HepG2 (cell line): ENCODE measurements at regions not wholly inside any gene's neighbourhood (a gene's known extent, or its start where the extent isn't known, plus 50 kb on each side); places are given as distances from the start of the nearest gene placed in this dataset.

Source experiments
- ATAC-seq: fragments of 200-7000 bp; cut with Tn5 transposase; 3 replicates; pipeline ENCODE4 v1.9.1; 2020; ENCODE audit warnings: mild to moderate bottlenecking, moderate library complexity
- BruUV-seq: library from RNA; stranded (reverse); fragments of 400-500 nt; replicated peaks from 2 replicates; lab custom pipeline; 2021; lab: Mats Ljungman, UMichigan
- CTCF ChIA-PET: fragments of 300-600 bp; formaldehyde crosslinking; extraction: SDS; loops from one replicate; lab custom pipeline; 2021; ENCODE audit warnings: low total read pairs, inconsistent platforms, low intra/inter-chr PET ratio; lab: Yijun Ruan, JAX
- POLR2A ChIA-PET: fragments of 350-600 bp; sonication (Branson Sonifier 250); formaldehyde crosslinking; loops from one replicate; lab custom pipeline; 2020; ENCODE audit warnings: antibody characterized with exemption, inconsistent platforms; lab: Yijun Ruan, JAX
- DNase-seq: peaks from one replicate; pipeline ENCODE4 v3.0.0-alpha.2; 2015; ENCODE audit warnings: low spot score
- FAIRE-seq: peaks from 3 replicates; lab custom pipeline; 2011; peaks lifted over from hg19 to GRCh38; lab: Jason Lieb, UNC
- H2AFZ ChIP-seq: one replicate; pipeline ENCODE4 v1.6.1; 2011; ENCODE audit warnings: low read length, inconsistent platforms
- H3K27ac ChIP-seq: fragments of 300-600 bp; 3 replicates; pipeline ENCODE4 v1.8.0; 2011; ENCODE audit warnings: mixed run types, mild to moderate bottlenecking, mixed read lengths, low read length, inconsistent platforms; ENCODE audit not compliant: insufficient read depth; ENCODE audit errors: extremely low read length
- H3K27me3 ChIP-seq, 2 experiments: fragments of 200-600 bp in 1 of 2; 2 replicates in 1 of 2; 3 replicates in 1 of 2; pipeline versions ENCODE4 v1.6.0 to v1.8.0; 2011; ENCODE audit warnings: low read length in 2 of 2, mild to moderate bottlenecking in 2 of 2, moderate library complexity in 2 of 2, inconsistent platforms in 1 of 2; ENCODE audit not compliant: insufficient read depth in 2 of 2, control insufficient read depth in 1 of 2
- H3K36me3 ChIP-seq, 2 experiments: fragments of 200-600 bp in 1 of 2; replicated peaks in 1 of 2; 2 replicates in 1 of 2; 3 replicates in 1 of 2; pipeline versions ENCODE4 v1.5.1 to v1.8.0; 2011; ENCODE audit warnings: low read length in 2 of 2, inconsistent platforms in 1 of 2; ENCODE audit not compliant: insufficient read depth in 2 of 2, control insufficient read depth in 1 of 2
- H3K4me1 ChIP-seq: 2 replicates; pipeline ENCODE4 v1.5.1; 2012; ENCODE audit warnings: low read length, inconsistent platforms; ENCODE audit not compliant: insufficient read depth
- H3K4me2 ChIP-seq: 2 replicates; pipeline ENCODE4 v1.6.0; 2011; ENCODE audit warnings: low read depth, low read length, inconsistent platforms
- H3K4me3 ChIP-seq, 3 experiments: fragments of 200-600 bp in 1 of 3; sonication (generic), shearing (Covaris generic) in 1 of 3; replicated peaks in 1 of 3; 2 replicates each; pipeline ENCODE4 v1.5.1; 2011 to 2016; ENCODE audit warnings: low read length in 3 of 3, inconsistent platforms in 2 of 3, low read depth in 2 of 3, mild to moderate bottlenecking in 2 of 3, control low read depth in 1 of 3, mixed read lengths in 1 of 3; ENCODE audit not compliant: insufficient read depth in 1 of 3
- H3K79me2 ChIP-seq: one replicate; pipeline ENCODE4 v1.6.1; 2011; ENCODE audit warnings: low read length, inconsistent platforms; ENCODE audit not compliant: insufficient read depth
- H3K9ac ChIP-seq: 2 replicates; pipeline ENCODE4 v1.6.0; 2011; ENCODE audit warnings: mild to moderate bottlenecking, low read depth, low read length, inconsistent platforms; ENCODE audit not compliant: insufficient read depth
- H3K9me3 ChIP-seq: 2 replicates; pipeline ENCODE4 v1.5.1; 2012; ENCODE audit warnings: mild to moderate bottlenecking, low read length
- H4K20me1 ChIP-seq: 2 replicates; pipeline ENCODE4 v1.6.0; 2011; ENCODE audit warnings: inconsistent platforms, mild to moderate bottlenecking, low read length, moderate library complexity; ENCODE audit not compliant: insufficient read depth
- AGO1 ChIP-seq: fragments of 200-400 bp; formaldehyde crosslinking; IDR thresholded peaks from 2 replicates; pipeline ENCODE4 v1.6.1; 2017; ENCODE audit warnings: mild to moderate bottlenecking, low read depth, low read length, moderate library complexity; ENCODE audit not compliant: poor library complexity, severe bottlenecking
- HOXA5 ChIP-seq: sonication (generic); formaldehyde crosslinking; IDR thresholded peaks from 2 replicates; pipeline ENCODE4 v1.4.0; 2020; ENCODE audit warnings: missing genetic modification reagents
- MXD4 ChIP-seq: IDR thresholded peaks from 2 replicates; pipeline ENCODE4 v1.6.1; 2016; ENCODE audit warnings: mild to moderate bottlenecking, missing biosample characterization, missing genetic modification reagents
- NFYC ChIP-seq: IDR thresholded peaks from 2 replicates; pipeline ENCODE4 v1.6.1; 2016; ENCODE audit warnings: missing genetic modification reagents, missing compliant biosample characterization
- ZBTB21 ChIP-seq: sonication (generic); formaldehyde crosslinking; IDR thresholded peaks from 2 replicates; pipeline ENCODE4 v1.4.0; 2020; ENCODE audit warnings: missing genetic modification reagents
- ZC3H13 ChIP-seq: sonication (generic); formaldehyde crosslinking; IDR thresholded peaks from 2 replicates; pipeline ENCODE4 v1.8.1; 2023; ENCODE audit warnings: mild to moderate bottlenecking, missing genetic modification reagents, moderate library complexity
- ZNF615 ChIP-seq: sonication (generic); formaldehyde crosslinking; IDR thresholded peaks from 2 replicates; pipeline ENCODE4 v1.5.0; 2020; ENCODE audit warnings: mild to moderate bottlenecking, missing genetic modification reagents, borderline replicate concordance
- ZNF670 ChIP-seq: sonication (generic); formaldehyde crosslinking; IDR thresholded peaks from 2 replicates; pipeline ENCODE4 v1.8.0; 2022; ENCODE audit warnings: mild to moderate bottlenecking, missing genetic modification reagents, borderline replicate concordance
- WGBS: methylation state at CpG from one replicate; pipeline ENCODE4 v1.1.6; 2017; ENCODE audit warnings: low lambda C conversion rate; 5-methylcytosine and 5-hydroxymethylcytosine counted together
- in situ Hi-C: cut with HindIII; loops from 2 replicates; pipeline ENCODE4 v1.10.0; 2017; ENCODE audit warnings: low pct_unique_long_range_greater_than_20kb; ENCODE audit not compliant: extremely low pct_ligation_motif_present
- intact Hi-C: fragments of 100-400 bp; cut with micrococcal nuclease; formaldehyde crosslinking; loops from one replicate; pipeline ENCODE4 v1.10.0; 2022; ENCODE audit not compliant: unreplicated experiment
- TF ChIP-seq, protein P1 (sequence below): sonication (generic); formaldehyde crosslinking; IDR thresholded peaks from 2 replicates; pipeline ENCODE4 v1.4.0; 2020; ENCODE audit warnings: missing genetic modification reagents, borderline replicate concordance
- TF ChIP-seq, protein P2 (sequence below): sonication (generic); IDR thresholded peaks from 2 replicates; pipeline ENCODE4 v1.6.1; 2016; ENCODE audit warnings: low read depth, borderline replicate concordance
- TF ChIP-seq, protein P3 (sequence below): sonication (generic); formaldehyde crosslinking; IDR thresholded peaks from 2 replicates; pipeline ENCODE4 v1.8.0; 2022; ENCODE audit warnings: mild to moderate bottlenecking, missing genetic modification reagents, borderline replicate concordance
- TF ChIP-seq, protein P4 (sequence below): sonication (generic); formaldehyde crosslinking; IDR thresholded peaks from 2 replicates; pipeline ENCODE4 v1.5.0; 2020; ENCODE audit warnings: missing genetic modification reagents
- TF ChIP-seq, protein P5 (sequence below), 2 experiments: IDR thresholded peaks; 2 replicates each; pipeline ENCODE4 v1.6.1; 2011 to 2012; ENCODE audit warnings: low read length in 2 of 2, borderline replicate concordance in 1 of 2, low read depth in 1 of 2, mild to moderate bottlenecking in 1 of 2, moderate library complexity in 1 of 2

DNA sequence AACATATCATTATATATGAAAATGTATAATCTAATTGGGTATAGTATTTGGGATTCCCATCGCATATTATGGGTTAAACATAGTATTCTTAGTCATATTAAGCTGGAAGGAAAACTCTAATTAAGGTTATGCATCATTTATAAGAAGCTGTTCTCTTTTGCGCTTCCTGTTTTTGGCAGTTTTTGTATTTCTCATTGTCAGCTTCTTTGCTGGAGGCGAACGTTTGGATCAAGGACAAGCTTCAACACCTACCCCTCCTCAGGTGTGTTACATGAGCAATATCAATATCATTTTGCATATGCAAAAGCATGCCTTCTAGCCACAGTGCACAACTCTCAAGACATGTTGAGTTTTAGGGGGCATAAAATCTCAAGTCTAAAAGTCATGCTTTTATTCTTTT, 439.8 kb downstream of the TDRD3 start:
- no peak overlapping the region for H3K9ac ChIP-seq
- H3K4me3 ChIP-seq: no peak overlapping the region
- intact Hi-C loops (no loop called here), in situ Hi-C loops (no loop called here)
- WGBS: 14% methylated on average over 4 of the region's 4 CpGs
- no peak overlapping the region for H3K4me2 ChIP-seq
- no TSS peak for BruUV-seq
- POLR2A ChIA-PET: no interaction called here
- no peak overlapping the region for H3K27ac ChIP-seq
- no peak for DNase-seq
- no peaks in the 10 kb centered on the region for H3K4me1 ChIP-seq
- no peaks in the 10 kb centered on the region for H3K27me3 ChIP-seq
- H2AFZ ChIP-seq: no peak overlapping the region
- no peaks in the 10 kb centered on the region for H3K36me3 ChIP-seq
- CTCF ChIA-PET: no interaction called here
- no peaks in the 10 kb centered on the region for H3K79me2 ChIP-seq
- ATAC-seq: no peak
- no peak for FAIRE-seq
- H4K20me1 ChIP-seq: no peaks in the 10 kb centered on the region
- no peaks in the 10 kb centered on the region for H3K9me3 ChIP-seq
- TF ChIP-seq, protein P1, sequence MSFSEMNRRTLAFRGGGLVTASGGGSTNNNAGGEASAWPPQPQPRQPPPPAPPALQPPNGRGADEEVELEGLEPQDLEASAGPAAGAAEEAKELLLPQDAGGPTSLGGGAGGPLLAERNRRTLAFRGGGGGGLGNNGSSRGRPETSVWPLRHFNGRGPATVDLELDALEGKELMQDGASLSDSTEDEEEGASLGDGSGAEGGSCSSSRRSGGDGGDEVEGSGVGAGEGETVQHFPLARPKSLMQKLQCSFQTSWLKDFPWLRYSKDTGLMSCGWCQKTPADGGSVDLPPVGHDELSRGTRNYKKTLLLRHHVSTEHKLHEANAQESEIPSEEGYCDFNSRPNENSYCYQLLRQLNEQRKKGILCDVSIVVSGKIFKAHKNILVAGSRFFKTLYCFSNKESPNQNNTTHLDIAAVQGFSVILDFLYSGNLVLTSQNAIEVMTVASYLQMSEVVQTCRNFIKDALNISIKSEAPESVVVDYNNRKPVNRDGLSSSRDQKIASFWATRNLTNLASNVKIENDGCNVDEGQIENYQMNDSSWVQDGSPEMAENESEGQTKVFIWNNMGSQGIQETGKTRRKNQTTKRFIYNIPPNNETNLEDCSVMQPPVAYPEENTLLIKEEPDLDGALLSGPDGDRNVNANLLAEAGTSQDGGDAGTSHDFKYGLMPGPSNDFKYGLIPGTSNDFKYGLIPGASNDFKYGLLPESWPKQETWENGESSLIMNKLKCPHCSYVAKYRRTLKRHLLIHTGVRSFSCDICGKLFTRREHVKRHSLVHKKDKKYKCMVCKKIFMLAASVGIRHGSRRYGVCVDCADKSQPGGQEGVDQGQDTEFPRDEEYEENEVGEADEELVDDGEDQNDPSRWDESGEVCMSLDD (CRISPR knock-in tag): no peak
- no peak for TF ChIP-seq ZNF615 (CRISPR knock-in tag)
- TF ChIP-seq, protein P2, sequence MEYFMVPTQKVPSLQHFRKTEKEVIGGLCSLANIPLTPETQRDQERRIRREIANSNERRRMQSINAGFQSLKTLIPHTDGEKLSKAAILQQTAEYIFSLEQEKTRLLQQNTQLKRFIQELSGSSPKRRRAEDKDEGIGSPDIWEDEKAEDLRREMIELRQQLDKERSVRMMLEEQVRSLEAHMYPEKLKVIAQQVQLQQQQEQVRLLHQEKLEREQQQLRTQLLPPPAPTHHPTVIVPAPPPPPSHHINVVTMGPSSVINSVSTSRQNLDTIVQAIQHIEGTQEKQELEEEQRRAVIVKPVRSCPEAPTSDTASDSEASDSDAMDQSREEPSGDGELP: no peak
- no peak for TF ChIP-seq ZBTB21 (CRISPR knock-in tag)
- no peak for TF ChIP-seq ZNF670
- TF ChIP-seq, protein P3, sequence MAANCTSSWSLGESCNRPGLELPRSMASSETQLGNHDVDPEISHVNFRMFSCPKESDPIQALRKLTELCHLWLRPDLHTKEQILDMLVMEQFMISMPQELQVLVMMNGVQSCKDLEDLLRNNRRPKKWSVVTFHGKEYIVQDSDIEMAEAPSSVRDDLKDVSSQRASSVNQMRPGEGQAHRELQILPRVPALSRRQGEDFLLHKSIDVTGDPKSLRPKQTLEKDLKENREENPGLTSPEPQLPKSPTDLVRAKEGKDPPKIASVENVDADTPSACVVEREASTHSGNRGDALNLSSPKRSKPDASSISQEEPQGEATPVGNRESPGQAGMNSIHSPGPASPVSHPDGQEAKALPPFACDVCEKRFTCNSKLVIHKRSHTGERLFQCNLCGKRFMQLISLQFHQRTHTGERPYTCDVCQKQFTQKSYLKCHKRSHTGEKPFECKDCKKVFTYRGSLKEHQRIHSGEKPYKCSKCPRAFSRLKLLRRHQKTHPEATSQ (CRISPR knock-in tag): no peak
- TF ChIP-seq, protein P4, sequence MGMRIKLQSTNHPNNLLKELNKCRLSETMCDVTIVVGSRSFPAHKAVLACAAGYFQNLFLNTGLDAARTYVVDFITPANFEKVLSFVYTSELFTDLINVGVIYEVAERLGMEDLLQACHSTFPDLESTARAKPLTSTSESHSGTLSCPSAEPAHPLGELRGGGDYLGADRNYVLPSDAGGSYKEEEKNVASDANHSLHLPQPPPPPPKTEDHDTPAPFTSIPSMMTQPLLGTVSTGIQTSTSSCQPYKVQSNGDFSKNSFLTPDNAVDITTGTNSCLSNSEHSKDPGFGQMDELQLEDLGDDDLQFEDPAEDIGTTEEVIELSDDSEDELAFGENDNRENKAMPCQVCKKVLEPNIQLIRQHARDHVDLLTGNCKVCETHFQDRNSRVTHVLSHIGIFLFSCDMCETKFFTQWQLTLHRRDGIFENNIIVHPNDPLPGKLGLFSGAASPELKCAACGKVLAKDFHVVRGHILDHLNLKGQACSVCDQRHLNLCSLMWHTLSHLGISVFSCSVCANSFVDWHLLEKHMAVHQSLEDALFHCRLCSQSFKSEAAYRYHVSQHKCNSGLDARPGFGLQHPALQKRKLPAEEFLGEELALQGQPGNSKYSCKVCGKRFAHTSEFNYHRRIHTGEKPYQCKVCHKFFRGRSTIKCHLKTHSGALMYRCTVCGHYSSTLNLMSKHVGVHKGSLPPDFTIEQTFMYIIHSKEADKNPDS (CRISPR knock-in tag): no peak
- no peak for TF ChIP-seq HOXA5 (CRISPR knock-in tag)
- TF ChIP-seq, protein P5, sequence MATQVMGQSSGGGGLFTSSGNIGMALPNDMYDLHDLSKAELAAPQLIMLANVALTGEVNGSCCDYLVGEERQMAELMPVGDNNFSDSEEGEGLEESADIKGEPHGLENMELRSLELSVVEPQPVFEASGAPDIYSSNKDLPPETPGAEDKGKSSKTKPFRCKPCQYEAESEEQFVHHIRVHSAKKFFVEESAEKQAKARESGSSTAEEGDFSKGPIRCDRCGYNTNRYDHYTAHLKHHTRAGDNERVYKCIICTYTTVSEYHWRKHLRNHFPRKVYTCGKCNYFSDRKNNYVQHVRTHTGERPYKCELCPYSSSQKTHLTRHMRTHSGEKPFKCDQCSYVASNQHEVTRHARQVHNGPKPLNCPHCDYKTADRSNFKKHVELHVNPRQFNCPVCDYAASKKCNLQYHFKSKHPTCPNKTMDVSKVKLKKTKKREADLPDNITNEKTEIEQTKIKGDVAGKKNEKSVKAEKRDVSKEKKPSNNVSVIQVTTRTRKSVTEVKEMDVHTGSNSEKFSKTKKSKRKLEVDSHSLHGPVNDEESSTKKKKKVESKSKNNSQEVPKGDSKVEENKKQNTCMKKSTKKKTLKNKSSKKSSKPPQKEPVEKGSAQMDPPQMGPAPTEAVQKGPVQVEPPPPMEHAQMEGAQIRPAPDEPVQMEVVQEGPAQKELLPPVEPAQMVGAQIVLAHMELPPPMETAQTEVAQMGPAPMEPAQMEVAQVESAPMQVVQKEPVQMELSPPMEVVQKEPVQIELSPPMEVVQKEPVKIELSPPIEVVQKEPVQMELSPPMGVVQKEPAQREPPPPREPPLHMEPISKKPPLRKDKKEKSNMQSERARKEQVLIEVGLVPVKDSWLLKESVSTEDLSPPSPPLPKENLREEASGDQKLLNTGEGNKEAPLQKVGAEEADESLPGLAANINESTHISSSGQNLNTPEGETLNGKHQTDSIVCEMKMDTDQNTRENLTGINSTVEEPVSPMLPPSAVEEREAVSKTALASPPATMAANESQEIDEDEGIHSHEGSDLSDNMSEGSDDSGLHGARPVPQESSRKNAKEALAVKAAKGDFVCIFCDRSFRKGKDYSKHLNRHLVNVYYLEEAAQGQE (IDR thresholded peaks at IDR 0.05; ENCODE audit: borderline replicate concordance in 1 of 2, low read depth in 1 of 2, low read length in 2 of 2): no peak
- TF ChIP-seq NFYC: no peak
- TF ChIP-seq MXD4 (CRISPR knock-in tag): no peak
- no peak for TF ChIP-seq ZC3H13 (CRISPR knock-in tag)
- TF ChIP-seq AGO1: no peak
